ENCODE measurements at regions not wholly inside any gene's neighbourhood (a gene's known extent, or its start where the extent isn't known, plus 50 kb on each side); places are given as distances from the start of the nearest gene placed in this dataset.

DNA sequence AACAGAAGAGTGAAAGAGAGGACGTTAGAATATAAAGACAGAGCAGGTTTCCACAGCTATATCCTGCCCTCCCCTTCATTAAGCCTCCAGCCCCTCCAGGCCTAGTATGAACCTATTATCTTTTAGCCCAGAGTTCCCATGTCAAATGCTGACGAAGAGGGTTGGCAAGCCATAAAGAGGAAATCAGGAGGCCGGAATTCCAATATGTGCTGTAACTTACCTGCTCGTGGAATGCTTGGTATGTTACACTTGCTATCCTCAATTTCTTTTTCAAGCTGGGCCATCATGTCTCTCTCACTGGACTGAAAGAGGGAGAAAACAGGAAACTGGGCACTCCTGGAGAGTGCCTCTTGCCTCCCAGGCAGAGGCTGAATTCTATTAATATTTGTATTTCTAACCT lies 264.1 kb downstream of the TRIB2 start:
- Histone ChIP-seq H3K4me3 (ENCODE audit: low read length) (no peak overlapping the region), H3F3A (ENCODE audit: control insufficient read depth, insufficient read depth) (no peaks in the 10 kb centered on the region), H3K36me3 (ENCODE audit: control insufficient read depth, low read length) (no peaks in the 10 kb centered on the region), H3K27me3 (ENCODE audit: control insufficient read depth, low read length) (no peaks in the 10 kb centered on the region), H3K27ac (ENCODE audit: low read depth, low read length) (no peak overlapping the region), H3K79me2 (ENCODE audit: control insufficient read depth, low read length) (no peaks in the 10 kb centered on the region), H4K20me1 (ENCODE audit: control insufficient read depth, insufficient read depth, low read depth, low read length) (no peaks in the 10 kb centered on the region), H3K4me1 (ENCODE audit: control insufficient read depth, low read length) (no peaks in the 10 kb centered on the region), H3K4me2 (ENCODE audit: low read length) (no peak overlapping the region), H3K9me2 (replicated peaks; ENCODE audit: control insufficient read depth, low read length) (no peaks in the 10 kb centered on the region), H3K9me3 (ENCODE audit: control insufficient read depth, insufficient read depth, low read length) (no peaks in the 10 kb centered on the region)
- TF ChIP-seq EZH2phosphoT487 (IDR thresholded peaks at IDR 0.05; ENCODE audit: borderline replicate concordance, low read length): no peak
- TF ChIP-seq, protein P1, sequence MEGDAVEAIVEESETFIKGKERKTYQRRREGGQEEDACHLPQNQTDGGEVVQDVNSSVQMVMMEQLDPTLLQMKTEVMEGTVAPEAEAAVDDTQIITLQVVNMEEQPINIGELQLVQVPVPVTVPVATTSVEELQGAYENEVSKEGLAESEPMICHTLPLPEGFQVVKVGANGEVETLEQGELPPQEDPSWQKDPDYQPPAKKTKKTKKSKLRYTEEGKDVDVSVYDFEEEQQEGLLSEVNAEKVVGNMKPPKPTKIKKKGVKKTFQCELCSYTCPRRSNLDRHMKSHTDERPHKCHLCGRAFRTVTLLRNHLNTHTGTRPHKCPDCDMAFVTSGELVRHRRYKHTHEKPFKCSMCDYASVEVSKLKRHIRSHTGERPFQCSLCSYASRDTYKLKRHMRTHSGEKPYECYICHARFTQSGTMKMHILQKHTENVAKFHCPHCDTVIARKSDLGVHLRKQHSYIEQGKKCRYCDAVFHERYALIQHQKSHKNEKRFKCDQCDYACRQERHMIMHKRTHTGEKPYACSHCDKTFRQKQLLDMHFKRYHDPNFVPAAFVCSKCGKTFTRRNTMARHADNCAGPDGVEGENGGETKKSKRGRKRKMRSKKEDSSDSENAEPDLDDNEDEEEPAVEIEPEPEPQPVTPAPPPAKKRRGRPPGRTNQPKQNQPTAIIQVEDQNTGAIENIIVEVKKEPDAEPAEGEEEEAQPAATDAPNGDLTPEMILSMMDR (IDR thresholded peaks at IDR 0.05; ENCODE audit: low read depth, low read length, poor library complexity, severe bottlenecking): no peak

DNA sequence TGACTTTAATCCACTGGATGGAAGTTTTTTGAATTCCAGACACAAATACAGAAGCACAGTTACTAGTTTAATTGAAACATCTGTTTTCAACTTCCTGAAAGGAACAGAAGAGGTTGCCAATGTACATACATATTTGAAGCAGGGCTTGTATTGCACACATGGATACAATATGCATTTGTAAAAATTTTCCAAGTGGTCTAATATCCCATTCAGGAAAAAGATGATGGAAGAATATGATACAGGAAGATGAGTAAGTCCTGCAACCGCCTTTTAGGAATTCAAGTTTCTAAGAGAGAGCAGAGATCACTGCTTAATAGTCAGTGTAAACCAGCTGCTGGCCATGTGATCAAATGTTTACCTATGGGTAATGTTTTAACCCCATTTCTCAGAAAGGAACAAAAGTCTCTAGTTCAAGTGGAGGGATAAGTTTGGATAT lies 265.4 kb downstream of the TRIB2 start:
- Histone ChIP-seq H3K4me2 (ENCODE audit: low read length) (no peak overlapping the region), H3K36me3 (ENCODE audit: control insufficient read depth, low read length) (no peaks in the 10 kb centered on the region), H3K4me1 (ENCODE audit: control insufficient read depth, low read length) (peaks cover under 1% of the 10 kb centered on the region; the same call in 1 of the 2 replicates), H4K20me1 (ENCODE audit: control insufficient read depth, insufficient read depth, low read depth, low read length) (no peaks in the 10 kb centered on the region), H3K27me3 (ENCODE audit: control insufficient read depth, low read length) (no peaks in the 10 kb centered on the region), H3K79me2 (ENCODE audit: control insufficient read depth, low read length) (no peaks in the 10 kb centered on the region), H3K4me3 (ENCODE audit: low read length) (no peak overlapping the region), H3K9me3 (ENCODE audit: control insufficient read depth, insufficient read depth, low read length) (no peaks in the 10 kb centered on the region), H3K9me2 (replicated peaks; ENCODE audit: control insufficient read depth, low read length) (no peaks in the 10 kb centered on the region), H3F3A (ENCODE audit: control insufficient read depth, insufficient read depth) (no peaks in the 10 kb centered on the region), H3K27ac (ENCODE audit: low read depth, low read length) (no peak overlapping the region)
- TF ChIP-seq, protein P1 (IDR thresholded peaks at IDR 0.05; ENCODE audit: low read depth, low read length, poor library complexity, severe bottlenecking): no peak
- TF ChIP-seq EZH2phosphoT487 (IDR thresholded peaks at IDR 0.05; ENCODE audit: borderline replicate concordance, low read length): no peak

DNA sequence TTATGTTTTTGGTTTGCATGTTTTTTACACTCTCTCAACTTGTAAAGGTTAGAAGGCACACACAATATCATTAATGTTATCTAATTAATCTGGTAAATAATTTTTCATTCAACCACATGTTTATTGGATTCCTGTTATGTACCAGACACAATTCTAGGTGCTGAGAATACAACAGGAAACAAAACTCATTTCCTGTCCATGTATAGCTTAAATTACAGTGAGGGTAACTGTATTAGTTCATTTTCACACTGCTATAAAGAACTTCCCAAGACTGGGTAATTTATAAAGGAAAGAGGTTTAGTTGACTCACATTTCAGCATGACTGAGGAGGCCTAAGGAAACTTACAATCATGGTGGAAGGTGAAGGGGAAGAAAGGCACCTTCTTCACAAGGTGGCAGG lies 270.5 kb downstream of the TRIB2 start:
- Histone ChIP-seq H3K9me2 (replicated peaks; ENCODE audit: control insufficient read depth, low read length) (no peaks in the 10 kb centered on the region), H3K4me1 (ENCODE audit: control insufficient read depth, low read length) (peaks cover 6% of the 10 kb centered on the region; the same call in 1 of the 2 replicates), H3K36me3 (ENCODE audit: control insufficient read depth, low read length) (no peaks in the 10 kb centered on the region), H4K20me1 (ENCODE audit: control insufficient read depth, insufficient read depth, low read depth, low read length) (no peaks in the 10 kb centered on the region), H3K4me2 (ENCODE audit: low read length) (no peak overlapping the region), H3K4me3 (ENCODE audit: low read length) (no peak overlapping the region), H3K79me2 (ENCODE audit: control insufficient read depth, low read length) (no peaks in the 10 kb centered on the region), H3K27me3 (ENCODE audit: control insufficient read depth, low read length) (no peaks in the 10 kb centered on the region), H3K9me3 (ENCODE audit: control insufficient read depth, insufficient read depth, low read length) (no peaks in the 10 kb centered on the region), H3K27ac (ENCODE audit: low read depth, low read length) (no peak overlapping the region), H3F3A (ENCODE audit: control insufficient read depth, insufficient read depth) (no peaks in the 10 kb centered on the region)
- TF ChIP-seq, protein P1 (IDR thresholded peaks at IDR 0.05; ENCODE audit: low read depth, low read length, poor library complexity, severe bottlenecking): no peak
- no peak for TF ChIP-seq EZH2phosphoT487 (IDR thresholded peaks at IDR 0.05; ENCODE audit: borderline replicate concordance, low read length)

Data from DOHH2 (cell line).